H1 (cell line): ENCODE measurements at regions not wholly inside any gene's neighbourhood (a gene's known extent, or its start where the extent isn't known, plus 50 kb on each side); places are given as distances from the start of the nearest gene placed in this dataset.

Experiments used
- CTCF ChIA-PET: fragments of 300-600 bp; sonication (Branson Sonifier 250); formaldehyde crosslinking; loops from one replicate; lab custom pipeline; 2021; ENCODE audit not compliant: partially characterized antibody; lab: Charles Lee
- POLR2A ChIA-PET: fragments of 300-600 bp; sonication (Branson Sonifier 250); formaldehyde crosslinking; loops from one replicate; lab custom pipeline; 2021; ENCODE audit warnings: inconsistent platforms; ENCODE audit not compliant: partially characterized antibody; lab: Charles Lee
- DNase-seq, 2 experiments: peaks; one replicate each; pipeline versions ENCODE4 v3.0.0 to v3.0.0-alpha.2; 2010 to 2022; ENCODE audit warnings: low spot score in 2 of 2, low read depth in 1 of 2, mixed read lengths in 1 of 2
- FAIRE-seq: peaks from 2 replicates; lab custom pipeline; 2011; peaks lifted over from hg19 to GRCh38; lab: Jason Lieb, UNC
- H2AFZ ChIP-seq: 2 replicates; pipeline ENCODE4 v1.8.1; 2012; ENCODE audit warnings: low read length, inconsistent platforms
- H2AK5ac ChIP-seq: 2 replicates; pipeline ENCODE4 v1.6.1; 2013; ENCODE audit warnings: low read depth, low read length
- H2BK120ac ChIP-seq: replicated peaks from 2 replicates; pipeline ENCODE3; 2013; ENCODE audit warnings: low read depth, low read length, inconsistent platforms
- H2BK12ac ChIP-seq: 2 replicates; pipeline ENCODE4 v1.6.1; 2013; ENCODE audit warnings: low read depth, low read length
- H2BK15ac ChIP-seq: 2 replicates; pipeline ENCODE4 v1.6.1; 2013; ENCODE audit warnings: low read length
- H2BK20ac ChIP-seq: 2 replicates; pipeline ENCODE4 v1.6.1; 2013; ENCODE audit warnings: low read length
- H2BK5ac ChIP-seq: 2 replicates; pipeline ENCODE4 v1.6.1; 2013; ENCODE audit warnings: low read depth, low read length
- H3K14ac ChIP-seq: 2 replicates; pipeline ENCODE4 v1.6.1; 2013; ENCODE audit warnings: inconsistent platforms; ENCODE audit not compliant: insufficient read length
- H3K18ac ChIP-seq: 2 replicates; pipeline ENCODE4 v1.6.1; 2013; ENCODE audit warnings: low read length; ENCODE audit errors: extremely low read depth
- H3K23ac ChIP-seq: 2 replicates; pipeline ENCODE4 v1.6.1; 2013; ENCODE audit warnings: inconsistent platforms; ENCODE audit not compliant: insufficient read length
- H3K23me2 ChIP-seq: 2 replicates; pipeline ENCODE4 v1.6.1; 2013; ENCODE audit warnings: low read depth, low read length
- H3K27ac ChIP-seq: 2 replicates; pipeline ENCODE4 v1.6.1; 2011; ENCODE audit warnings: low read depth, low read length, inconsistent platforms
- H3K27me3 ChIP-seq, 4 experiments: replicated peaks in 1 of 4; 1 replicate in 1 of 4; 2 replicates in 3 of 4; pipeline versions ENCODE4 v1.6.1 to v1.8.1; 2011 to 2013; ENCODE audit warnings: low read length in 3 of 4, mild to moderate bottlenecking in 3 of 4, inconsistent platforms in 2 of 4, mixed read lengths in 2 of 4, moderate library complexity in 1 of 4; ENCODE audit not compliant: control insufficient read depth in 3 of 4, insufficient read depth in 3 of 4; ENCODE audit errors: extremely low read depth in 1 of 4
- H3K36me3 ChIP-seq, 4 experiments: 2 replicates each; pipeline versions ENCODE4 v1.6.1 to v1.8.1; 2011 to 2013; ENCODE audit warnings: mild to moderate bottlenecking in 4 of 4, low read length in 3 of 4, moderate library complexity in 2 of 4, control low read depth in 1 of 4, inconsistent platforms in 1 of 4; ENCODE audit not compliant: insufficient read depth in 4 of 4, control insufficient read depth in 2 of 4
- H3K4ac ChIP-seq: replicated peaks from 2 replicates; pipeline ENCODE3; 2013; ENCODE audit warnings: low read length, low read depth, mixed read lengths, inconsistent platforms; ENCODE audit not compliant: insufficient read length
- H3K4me1 ChIP-seq, 4 experiments: replicated peaks in 1 of 4; 1 replicate in 1 of 4; 2 replicates in 3 of 4; pipeline versions ENCODE4 v1.6.1 to v1.8.1; 2011 to 2013; ENCODE audit warnings: low read length in 3 of 4, inconsistent platforms in 2 of 4, mixed read lengths in 1 of 4; ENCODE audit not compliant: insufficient read depth in 4 of 4, control insufficient read depth in 3 of 4
- H3K4me2 ChIP-seq, 2 experiments: 2 replicates each; pipeline versions ENCODE4 v1.6.1 to v1.8.1; 2011 to 2013; ENCODE audit warnings: low read depth in 2 of 2, low read length in 2 of 2, control low read depth in 1 of 2, inconsistent platforms in 1 of 2, mild to moderate bottlenecking in 1 of 2; ENCODE audit not compliant: insufficient read depth in 1 of 2
- H3K4me3 ChIP-seq, 4 experiments: fragments of 200-600, 300-600 bp in 1 of 4; sonication (generic), shearing (Covaris generic), sonication (Bioruptor Twin) in 1 of 4; 2 replicates each; pipeline versions ENCODE4 v1.5.1 to v1.8.1; 2011 to 2016; ENCODE audit warnings: low read length in 4 of 4, low read depth in 3 of 4, control low read depth in 2 of 4, inconsistent platforms in 2 of 4, mild to moderate bottlenecking in 2 of 4, mixed read lengths in 1 of 4, moderate library complexity in 1 of 4; ENCODE audit not compliant: insufficient read depth in 2 of 4; ENCODE audit errors: extremely low read depth in 1 of 4
- H3K56ac ChIP-seq: replicated peaks from 2 replicates; pipeline ENCODE3; 2013; ENCODE audit warnings: low read depth, mild to moderate bottlenecking, mixed read lengths, low read length, inconsistent platforms; ENCODE audit not compliant: insufficient read length
- H3K79me1 ChIP-seq: 2 replicates; pipeline ENCODE4 v1.6.1; 2013; ENCODE audit warnings: low read depth, low read length, control low read depth
- H3K79me2 ChIP-seq, 2 experiments: 2 replicates each; pipeline versions ENCODE4 v1.6.1 to v1.8.1; 2012 to 2013; ENCODE audit warnings: low read length in 2 of 2, mild to moderate bottlenecking in 2 of 2, inconsistent platforms in 1 of 2; ENCODE audit not compliant: insufficient read depth in 2 of 2, control insufficient read depth in 1 of 2
- H3K9ac ChIP-seq, 4 experiments: replicated peaks in 1 of 4; 1 replicate in 1 of 4; 2 replicates in 3 of 4; pipeline versions ENCODE4 v1.6.1 to v1.8.1; 2011 to 2013; ENCODE audit warnings: low read depth in 3 of 4, low read length in 3 of 4, control low read depth in 2 of 4, mild to moderate bottlenecking in 2 of 4, moderate library complexity in 2 of 4, inconsistent platforms in 1 of 4; ENCODE audit errors: extremely low read depth in 1 of 4
- H3K9me3 ChIP-seq, 2 experiments: 2 replicates each; pipeline versions ENCODE4 v1.6.1 to v1.8.1; 2012 to 2013; ENCODE audit warnings: mild to moderate bottlenecking in 2 of 2, moderate library complexity in 2 of 2, control low read depth in 1 of 2, inconsistent platforms in 1 of 2, low read depth in 1 of 2, low read length in 1 of 2, mixed read lengths in 1 of 2; ENCODE audit not compliant: insufficient read depth in 2 of 2
- H4K20me1 ChIP-seq, 2 experiments: replicated peaks in 1 of 2; 2 replicates each; pipeline versions ENCODE3 to v1.8.1; 2011 to 2013; ENCODE audit warnings: inconsistent platforms in 2 of 2, low read length in 2 of 2, mild to moderate bottlenecking in 1 of 2; ENCODE audit not compliant: insufficient read depth in 2 of 2, control insufficient read depth in 1 of 2
- H4K5ac ChIP-seq: 2 replicates; pipeline ENCODE4 v1.6.1; 2013; ENCODE audit warnings: low read length, low read depth, mixed read lengths, inconsistent platforms; ENCODE audit not compliant: insufficient read length
- H4K8ac ChIP-seq: 2 replicates; pipeline ENCODE4 v1.8.0; 2013; ENCODE audit warnings: mild to moderate bottlenecking, moderate library complexity, low read length, inconsistent platforms; ENCODE audit not compliant: insufficient read depth; ENCODE audit errors: extremely low read depth
- H4K91ac ChIP-seq: replicated peaks from 2 replicates; pipeline ENCODE3; 2013; ENCODE audit warnings: low read length, mixed read lengths, inconsistent platforms; ENCODE audit not compliant: insufficient read length
- ATF2 ChIP-seq: IDR thresholded peaks from 2 replicates; pipeline ENCODE4 v1.6.1; 2012; ENCODE audit warnings: low read length, inconsistent platforms
- BACH1 ChIP-seq: IDR thresholded peaks from 2 replicates; pipeline ENCODE4 v1.6.1; 2012; ENCODE audit warnings: low read length, improper control_type of control experiment
- CREB1 ChIP-seq: IDR thresholded peaks from 2 replicates; pipeline ENCODE4 v1.6.1; 2012; ENCODE audit warnings: inconsistent platforms
- GABPA ChIP-seq: IDR thresholded peaks from 2 replicates; pipeline ENCODE4 v1.6.1; 2011; ENCODE audit warnings: mild to moderate bottlenecking, low read length, moderate library complexity, borderline replicate concordance; ENCODE audit not compliant: insufficient read depth
- PHF8 ChIP-seq: fragments of 200-600 bp; sonication (generic); conservative IDR thresholded peaks from 2 replicates; pipeline ENCODE4 v1.7.1; 2012; ENCODE audit warnings: low read depth, mild to moderate bottlenecking, inconsistent platforms, low read length, moderate library complexity
- POLR2A ChIP-seq, 2 experiments: IDR thresholded peaks; 1 replicate in 1 of 2; 2 replicates in 1 of 2; pipeline ENCODE4 v1.6.1; 2011; ENCODE audit warnings: low read depth in 2 of 2, low read length in 2 of 2, mild to moderate bottlenecking in 2 of 2; ENCODE audit errors: control extremely low read depth in 1 of 2
- SAP30 ChIP-seq: fragments of 300-600 bp; sonication (generic); IDR thresholded peaks from 2 replicates; pipeline ENCODE4 v1.7.1; 2012; ENCODE audit warnings: low read length, moderate library complexity, mild to moderate bottlenecking, inconsistent platforms; ENCODE audit not compliant: insufficient read depth, insufficient replicate concordance
- SIN3A ChIP-seq, 2 experiments: IDR thresholded peaks in 1 of 2; conservative IDR thresholded peaks in 1 of 2; 2 replicates each; pipeline ENCODE4 v1.6.1; 2011 to 2012; ENCODE audit warnings: low read length in 2 of 2, improper control_type of control experiment in 1 of 2, low read depth in 1 of 2, mild to moderate bottlenecking in 1 of 2
- SUZ12 ChIP-seq: fragments of 200-600 bp; sonication (generic); IDR thresholded peaks from 2 replicates; pipeline ENCODE4 v1.6.1; 2012; ENCODE audit warnings: mild to moderate bottlenecking, inconsistent platforms, low read length, moderate library complexity, mixed read lengths
- TCF12 ChIP-seq: IDR thresholded peaks from 2 replicates; pipeline ENCODE4 v1.6.1; 2011; ENCODE audit warnings: low read depth, mild to moderate bottlenecking, low read length
- YY1 ChIP-seq: IDR thresholded peaks from 2 replicates; pipeline ENCODE4 v1.6.1; 2011; ENCODE audit warnings: low read depth, mild to moderate bottlenecking, low read length
- ZNF274 ChIP-seq: IDR thresholded peaks from 2 replicates; pipeline ENCODE4 v1.7.0; 2012; ENCODE audit warnings: low read length, borderline replicate concordance; ENCODE audit errors: extremely low read depth
- WGBS, 2 experiments: shearing (Covaris generic) in 1 of 2; methylation state at CpG; one replicate each; pipeline versions ENCODE4 v1.1.6 to v1.1.7; 2013 to 2015; ENCODE audit warnings: low lambda C conversion rate in 2 of 2, mixed read lengths in 2 of 2, inconsistent platforms in 1 of 2, low coverage in 1 of 2, missing lambda C conversion rate in 1 of 2; ENCODE audit not compliant: insufficient replicate concordance in 2 of 2, insufficient coverage in 1 of 2, insufficient read length in 1 of 2; ENCODE audit errors: extremely low coverage in 1 of 2, missing lambda C conversion rate in 1 of 2; 5-methylcytosine and 5-hydroxymethylcytosine counted together

GRCh38 chr5:108661024-108661423 is 86.7 kb upstream of the FER start:
- H2BK5ac ChIP-seq = no peak overlapping the region
- no peaks in the 10 kb centered on the region for H3K23me2 ChIP-seq
- H3K9me3 ChIP-seq = peaks cover 0 to 3% of the 10 kb centered on the region in 2 experiments; a peak in 1 of 4 replicates
- no peak overlapping the region for H3K4me2 ChIP-seq
- TF ChIP-seq TCF12 = no peak
- no peak for TF ChIP-seq ATF2
- TF ChIP-seq BACH1 = no peak
- TF ChIP-seq ZNF274 = no peak
- no peak for TF ChIP-seq YY1
- TF ChIP-seq PHF8 = no peak
- TF ChIP-seq SAP30 = no peak
- TF ChIP-seq SUZ12 = no peak
- no peak for TF ChIP-seq SIN3A (conservative IDR thresholded peaks at IDR 0.05 in 1 of 2, IDR thresholded peaks at IDR 0.05 in 1 of 2; ENCODE audit: low read depth in 1 of 2, low read length in 2 of 2)
- no peak for TF ChIP-seq CREB1
- no peak for TF ChIP-seq POLR2A (IDR thresholded peaks at IDR 0.05; ENCODE audit: control extremely low read depth in 1 of 2, low read depth in 2 of 2, low read length in 2 of 2)
- TF ChIP-seq GABPA = no peak
- H3K18ac ChIP-seq = no peak overlapping the region
- no peak overlapping the region for H2BK15ac ChIP-seq
- no peak overlapping the region for H3K14ac ChIP-seq
- no peak overlapping the region for H3K4me3 ChIP-seq
- no peak overlapping the region for H2BK120ac ChIP-seq
- FAIRE-seq (no peak), DNase-seq (no peak)
- H3K9ac ChIP-seq = no peak overlapping the region
- ChIA-PET CTCF (interaction anchor here (0.9 to 2.2 kb wide), 4 partner anchors 13 to 263 kb away, joined by 3 to 6 read pairs (median 5); no protein-coding TSS in a partner anchor), POLR2A (no interaction called here)
- WGBS, 2 experiments = 82% methylated on average over 1 of the region's 1 CpG; no CpG with 5 or more reads in 1 of the 2 experiments
- H3K27me3 ChIP-seq = no peaks in the 10 kb centered on the region
- no peak overlapping the region for H3K56ac ChIP-seq
- no peaks in the 10 kb centered on the region for H3K4me1 ChIP-seq
- no peak overlapping the region for H4K5ac ChIP-seq
- no peak overlapping the region for H3K27ac ChIP-seq
- no peak overlapping the region for H3K4ac ChIP-seq
- H2AK5ac ChIP-seq = no peak overlapping the region
- no peak overlapping the region for H2AFZ ChIP-seq
- no peak overlapping the region for H2BK12ac ChIP-seq
- H4K91ac ChIP-seq = no peak overlapping the region
- no peaks in the 10 kb centered on the region for H3K36me3 ChIP-seq
- no peak overlapping the region for H2BK20ac ChIP-seq
- H4K20me1 ChIP-seq = no peaks in the 10 kb centered on the region
- H3K79me1 ChIP-seq = no peaks in the 10 kb centered on the region
- H3K79me2 ChIP-seq = no peaks in the 10 kb centered on the region
- no peak overlapping the region for H4K8ac ChIP-seq
- H3K23ac ChIP-seq = no peak overlapping the region
